Mesodermal cell (in vitro differentiated cells): ENCODE measurements at regions not wholly inside any gene's neighbourhood (a gene's known extent, or its start where the extent isn't known, plus 50 kb on each side); places are given as distances from the start of the nearest gene placed in this dataset.
"Not testable (repeated sequence)": the region's sequence is repeated elsewhere in the genome, so short reads cannot be mapped to it uniquely, and the experiment has no call there.

Source experiments
- H3K27ac ChIP-seq: 2 replicates; pipeline ENCODE4 v1.7.0; 2013; ENCODE audit warnings: mild to moderate bottlenecking, low read depth, low read length, moderate library complexity; ENCODE audit not compliant: severe bottlenecking
- H3K36me3 ChIP-seq: 2 replicates; pipeline ENCODE4 v1.7.1; 2013; ENCODE audit warnings: mild to moderate bottlenecking, low read length, moderate library complexity; ENCODE audit not compliant: control insufficient read depth, insufficient read depth
- H3K4me1 ChIP-seq: one replicate; pipeline ENCODE4 v1.7.1; 2013; ENCODE audit warnings: mild to moderate bottlenecking, low read length; ENCODE audit not compliant: insufficient read depth, control insufficient read depth, poor library complexity, severe bottlenecking
- H3K4me3 ChIP-seq: 2 replicates; pipeline ENCODE4 v1.7.0; 2013; ENCODE audit warnings: low read length, control low read depth, mild to moderate bottlenecking; ENCODE audit not compliant: insufficient read depth, poor library complexity, severe bottlenecking; ENCODE audit errors: extremely low read depth
- H3K9me3 ChIP-seq: 2 replicates; pipeline ENCODE4 v1.7.1; 2013; ENCODE audit warnings: mild to moderate bottlenecking, low read length, moderate library complexity; ENCODE audit not compliant: control insufficient read depth
- whole genome bisulfite sequencing, 2 experiments: methylation state at CpG; one replicate each; pipeline ENCODE4 v1.1.5; 2013; ENCODE audit warnings: missing lambda C conversion rate in 2 of 2; ENCODE audit not compliant: insufficient coverage in 2 of 2; 5-methylcytosine and 5-hydroxymethylcytosine counted together

DNA sequence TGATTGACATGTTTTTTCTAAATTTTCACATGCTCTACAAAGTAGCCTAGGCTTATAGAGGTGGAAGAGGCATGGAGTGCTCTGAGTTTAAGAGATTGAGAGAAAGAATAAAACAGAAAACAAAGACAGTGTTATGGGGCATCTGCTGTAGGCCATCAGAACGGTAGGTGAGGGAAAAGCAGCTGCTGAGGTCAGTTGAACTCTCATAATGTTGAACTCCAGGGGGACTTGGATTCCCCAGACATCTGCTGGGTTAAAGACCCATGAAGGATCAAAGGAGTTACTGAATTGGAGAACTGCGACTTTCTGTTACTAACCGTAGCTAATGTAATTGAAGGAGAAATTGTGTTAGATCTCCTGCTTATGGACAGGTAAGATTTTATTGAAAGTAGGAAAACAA, 333.9 kb downstream of the TFAP2B start:
- Histone ChIP-seq H3K4me1 (no peaks in the 10 kb centered on the region), H3K9me3 (no peaks in the 10 kb centered on the region), H3K27ac (no peak overlapping the region), H3K4me3 (no peak overlapping the region), H3K36me3 (no peaks in the 10 kb centered on the region)
- 72 to 77% methylated on average over 2 to 3 of the region's 3 CpGs for WGBS, 2 experiments

DNA sequence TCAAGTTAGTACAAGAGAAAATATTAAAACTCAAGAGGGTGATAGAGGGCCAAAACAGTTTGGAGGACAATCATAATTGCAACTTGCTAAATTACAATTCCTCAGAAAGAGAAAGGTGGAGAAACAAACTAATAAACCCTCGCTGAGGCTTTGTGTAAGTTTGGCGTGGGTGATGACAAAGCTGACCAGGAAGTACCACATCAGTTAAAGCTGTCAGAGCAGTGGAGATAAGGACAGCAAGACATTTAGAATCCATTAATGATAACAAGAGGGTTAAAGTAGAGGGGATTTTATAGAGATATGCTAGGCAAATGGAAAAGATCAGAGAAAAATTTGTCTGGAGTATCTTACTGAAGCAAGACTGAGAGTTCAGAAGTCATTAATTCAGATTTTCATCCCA, 334.4 kb downstream of the TFAP2B start:
- no peaks in the 10 kb centered on the region for H3K36me3 ChIP-seq
- H3K4me3 ChIP-seq: no peak overlapping the region
- H3K4me1 ChIP-seq: no peaks in the 10 kb centered on the region
- H3K27ac ChIP-seq: no peak overlapping the region
- WGBS, 2 experiments: 18 to 60% methylated on average over 1 to 2 of the region's 2 CpGs
- H3K9me3 ChIP-seq: no peaks in the 10 kb centered on the region

DNA sequence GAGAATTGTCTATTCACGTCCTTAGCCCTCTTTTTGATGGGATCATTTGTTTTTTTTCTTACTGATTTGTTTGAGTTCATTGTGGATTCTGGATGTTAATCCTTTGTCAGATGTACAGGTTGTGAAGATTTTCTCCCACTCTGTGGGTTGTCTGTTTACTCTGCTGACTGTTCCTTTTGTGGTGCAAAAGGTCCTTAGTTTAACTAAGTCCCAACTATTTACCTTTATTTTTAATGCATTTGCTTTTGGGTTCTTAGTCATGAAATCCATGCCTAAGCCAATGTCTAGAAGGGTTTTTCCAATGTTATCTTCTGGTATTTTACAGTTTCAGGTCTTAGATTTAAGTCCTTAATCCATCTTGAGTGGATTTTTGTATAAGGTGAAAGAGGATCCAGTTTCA, 336.3 kb downstream of the TFAP2B start:
- H3K4me3 ChIP-seq, H3K4me1 ChIP-seq, H3K9me3 ChIP-seq, H3K27ac ChIP-seq, H3K36me3 ChIP-seq: not testable (repeated sequence)
- WGBS, 2 experiments: 83 to 88% methylated on average over 1 of the region's 1 CpG

DNA sequence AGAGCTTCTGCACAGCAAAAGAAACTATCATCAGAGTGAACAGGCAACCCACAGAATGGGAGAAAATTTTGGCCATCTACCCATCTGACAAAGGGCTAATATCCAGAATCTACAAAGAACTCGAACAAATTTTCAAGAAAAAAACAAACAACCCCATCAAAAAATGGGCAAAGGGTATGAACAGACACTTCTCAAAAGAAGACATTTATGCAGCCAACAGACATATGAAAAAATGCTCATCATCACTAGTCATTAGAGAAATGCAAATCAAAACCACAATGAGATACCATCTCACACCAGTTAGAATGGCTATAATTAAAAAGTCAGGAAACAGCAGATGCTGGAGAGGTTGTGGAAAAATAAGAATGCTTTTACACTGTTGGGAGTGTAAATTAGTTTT, 340.6 kb downstream of the TFAP2B start:
- not testable (repeated sequence) for H3K27ac ChIP-seq, H3K4me1 ChIP-seq, H3K9me3 ChIP-seq, H3K36me3 ChIP-seq, H3K4me3 ChIP-seq
- WGBS, 2 experiments: no CpG with 5 or more reads among the region's 1 CpG

DNA sequence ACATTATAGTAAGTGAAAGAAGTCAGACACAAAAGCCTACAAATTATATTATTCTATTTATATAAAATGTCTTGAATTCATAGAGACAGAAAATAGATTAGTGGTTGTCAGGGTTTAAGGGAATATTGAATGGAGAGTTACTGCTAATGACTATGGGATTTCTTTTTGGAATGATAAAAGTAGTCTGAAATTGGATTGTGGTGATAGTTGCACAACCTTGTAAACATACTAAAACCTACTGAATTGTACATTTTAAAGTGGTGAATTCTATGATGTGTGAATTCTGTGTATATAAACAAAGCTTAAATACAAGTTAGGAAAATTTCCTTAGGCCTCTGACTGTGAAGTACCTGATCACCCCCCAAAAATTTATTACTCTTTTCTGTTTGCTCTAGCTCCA, 343.1 kb downstream of the TFAP2B start:
- no peaks in the 10 kb centered on the region for H3K9me3 ChIP-seq
- no peaks in the 10 kb centered on the region for H3K36me3 ChIP-seq
- H3K4me3 ChIP-seq: no peak overlapping the region
- H3K4me1 ChIP-seq: no peaks in the 10 kb centered on the region
- H3K27ac ChIP-seq: no peak overlapping the region

DNA sequence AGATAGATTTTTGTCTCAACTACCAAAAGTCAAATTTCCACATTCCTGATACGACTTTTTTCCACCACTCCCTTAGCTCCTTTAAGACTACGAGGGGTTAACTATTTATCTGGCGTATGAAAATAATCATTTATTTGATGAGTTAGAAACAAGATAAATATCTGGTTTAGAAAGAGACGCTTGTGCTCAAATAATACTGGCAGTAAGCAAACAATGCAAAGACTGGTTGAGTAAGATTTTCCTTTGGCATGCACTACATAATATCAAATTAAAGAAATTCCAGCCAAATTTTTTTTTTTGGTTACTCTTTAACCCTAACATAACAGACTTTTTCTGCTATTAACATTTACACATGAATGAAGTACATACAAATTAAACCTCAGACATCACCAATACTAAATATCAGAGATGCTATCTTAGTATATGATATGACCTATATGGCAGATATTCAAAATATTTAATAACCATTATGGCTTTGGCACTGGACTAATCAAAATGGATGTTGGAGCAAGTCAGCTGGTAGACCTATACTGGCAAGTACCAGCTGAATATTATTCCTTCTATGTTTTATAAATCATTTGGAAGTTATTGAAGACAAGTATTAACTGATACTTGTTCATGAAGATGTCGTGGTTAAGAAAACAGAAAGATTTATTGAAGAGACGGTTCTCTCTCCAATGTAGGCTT, 345.3 kb downstream of the TFAP2B start:
- H3K36me3 ChIP-seq: no peaks in the 10 kb centered on the region
- H3K4me3 ChIP-seq: no peak overlapping the region
- 63 to 93% methylated on average over 2 to 3 of the region's 6 CpGs for WGBS, 2 experiments
- H3K27ac ChIP-seq: no peak overlapping the region
- H3K4me1 ChIP-seq: no peaks in the 10 kb centered on the region
- H3K9me3 ChIP-seq: no peaks in the 10 kb centered on the region

DNA sequence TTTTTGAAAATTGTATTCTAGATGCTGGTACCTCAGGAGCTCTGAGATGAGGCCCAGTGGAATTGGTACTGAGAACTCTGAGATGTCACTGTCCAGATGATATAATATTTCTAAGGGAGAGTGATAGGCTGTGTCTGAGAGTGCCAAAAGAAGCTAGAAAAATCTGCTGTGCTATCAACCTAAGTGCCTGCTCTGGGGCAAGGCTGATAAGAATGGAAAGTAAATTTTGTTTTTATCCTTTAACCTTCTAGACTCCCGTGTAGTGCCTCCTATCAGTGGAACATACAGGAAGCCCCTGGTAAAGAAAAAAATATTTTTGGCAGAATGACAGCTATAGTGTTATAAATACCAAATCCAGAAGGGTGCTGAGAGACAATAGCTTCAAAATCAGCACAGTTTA, 348.2 kb downstream of the TFAP2B start:
- no peak overlapping the region for H3K27ac ChIP-seq

DNA sequence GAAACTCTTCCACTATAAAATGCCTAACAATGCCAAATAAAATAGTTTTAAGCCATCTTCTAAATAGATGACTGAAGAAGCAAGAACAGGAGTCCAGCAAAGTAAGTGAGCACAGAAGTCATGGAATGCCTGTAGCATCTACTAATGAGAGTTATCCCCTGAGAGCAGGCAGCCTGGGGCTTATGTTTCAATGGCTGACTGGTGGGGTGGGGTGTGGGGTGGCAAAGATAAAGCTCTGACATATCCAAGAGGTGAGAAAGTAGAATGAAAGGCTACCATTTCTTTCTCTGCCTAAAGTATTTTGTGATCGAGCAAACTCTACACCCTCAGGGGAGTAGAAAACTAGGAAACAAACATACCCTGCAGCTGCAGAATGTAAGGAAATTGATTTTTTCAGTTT, 348.8 kb downstream of the TFAP2B start:
- H3K9me3 ChIP-seq: no peaks in the 10 kb centered on the region
- H3K36me3 ChIP-seq: no peaks in the 10 kb centered on the region
- H3K4me3 ChIP-seq: no peak overlapping the region
- no CpG with 5 or more reads among the region's 1 CpG for WGBS, 2 experiments
- H3K4me1 ChIP-seq: no peaks in the 10 kb centered on the region
- no peak overlapping the region for H3K27ac ChIP-seq

More for the DNA sequence above, 348.2 kb downstream of the TFAP2B start:
- no peaks in the 10 kb centered on the region for H3K36me3 ChIP-seq
- H3K9me3 ChIP-seq: no peaks in the 10 kb centered on the region
- H3K4me1 ChIP-seq: no peaks in the 10 kb centered on the region
- no peak overlapping the region for H3K4me3 ChIP-seq
- WGBS, 2 experiments: no CpG with 5 or more reads among the region's 1 CpG

DNA sequence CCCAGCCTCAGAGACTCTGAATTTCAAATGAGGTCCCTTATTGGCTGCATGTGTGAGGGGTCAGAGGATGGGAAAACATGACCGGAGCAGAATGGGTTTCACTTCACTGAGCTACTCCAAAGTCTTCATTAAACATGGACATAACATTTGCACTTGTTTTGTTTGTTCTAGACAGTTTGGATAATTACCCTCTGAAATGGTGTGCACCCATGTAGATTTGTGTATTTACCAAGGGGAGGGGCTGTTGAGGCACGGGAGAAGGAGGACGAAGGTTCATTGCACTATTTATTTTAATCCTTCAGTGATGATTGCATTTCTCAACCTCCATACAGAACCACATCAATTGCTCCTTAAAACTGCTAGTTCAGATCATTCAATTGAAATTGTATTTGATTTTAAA, 364.2 kb downstream of the TFAP2B start:
- Histone ChIP-seq H3K36me3 (no peaks in the 10 kb centered on the region), H3K9me3 (no peaks in the 10 kb centered on the region), H3K4me1 (no peaks in the 10 kb centered on the region), H3K4me3 (no peak overlapping the region), H3K27ac (no peak overlapping the region)
- no CpG with 5 or more reads among the region's 3 CpGs for WGBS, 2 experiments

DNA sequence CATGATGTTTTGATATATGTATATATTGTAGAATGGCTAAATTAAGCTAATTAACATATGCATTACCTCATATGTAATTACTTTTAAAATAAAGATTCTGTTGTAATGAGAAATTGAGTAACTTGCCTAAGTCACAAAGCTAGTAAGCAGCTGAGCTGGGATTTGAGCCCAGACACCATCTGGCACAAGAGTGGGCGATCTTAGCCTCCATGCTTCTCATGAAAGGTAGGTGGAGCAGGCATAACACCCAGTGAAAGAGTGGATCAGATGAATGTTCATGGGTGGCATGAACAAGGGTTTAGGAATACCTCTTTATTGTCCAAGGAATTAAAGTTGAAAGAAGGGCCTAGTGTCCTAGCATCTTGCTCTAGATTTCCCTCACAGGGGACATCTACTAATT, 365.4 kb downstream of the TFAP2B start:
- 100% methylated on average over 1 of the region's 1 CpG for WGBS, 2 experiments
- Histone ChIP-seq H3K4me3 (no peak overlapping the region), H3K36me3 (no peaks in the 10 kb centered on the region), H3K27ac (no peak overlapping the region), H3K4me1 (no peaks in the 10 kb centered on the region), H3K9me3 (no peaks in the 10 kb centered on the region)

DNA sequence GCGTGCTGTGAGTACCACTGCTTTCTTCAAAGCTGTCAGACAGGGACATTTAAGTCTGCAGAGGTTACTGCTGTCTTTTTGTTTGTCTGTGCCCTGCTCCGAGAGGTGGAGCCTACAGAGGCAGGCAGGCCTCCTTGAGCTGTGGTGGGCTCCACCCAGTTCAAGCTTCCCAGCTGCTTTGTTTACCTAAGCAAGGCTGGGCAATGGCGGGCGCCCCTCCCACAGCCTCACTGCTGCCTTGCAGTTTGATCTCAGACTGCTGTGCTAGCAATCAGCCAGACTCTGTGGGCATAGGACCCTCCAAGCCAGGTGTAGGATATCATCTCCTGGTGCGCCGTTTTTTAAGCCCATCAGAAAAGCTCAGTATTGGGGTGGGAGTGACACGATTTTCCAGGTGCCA, 374.5 kb downstream of the TFAP2B start:
- not testable (repeated sequence) for H3K4me1 ChIP-seq, H3K27ac ChIP-seq, H3K36me3 ChIP-seq, H3K4me3 ChIP-seq, H3K9me3 ChIP-seq
- WGBS, 2 experiments: 78 to 94% methylated on average over 6 to 7 of the region's 7 CpGs
